ENCODE measurements at regions not wholly inside any gene's neighbourhood (a gene's known extent, or its start where the extent isn't known, plus 50 kb on each side); places are given as distances from the start of the nearest gene placed in this dataset.
"Not testable (repeated sequence)": the region's sequence is repeated elsewhere in the genome, so short reads cannot be mapped to it uniquely, and the experiment has no call there.

DNA sequence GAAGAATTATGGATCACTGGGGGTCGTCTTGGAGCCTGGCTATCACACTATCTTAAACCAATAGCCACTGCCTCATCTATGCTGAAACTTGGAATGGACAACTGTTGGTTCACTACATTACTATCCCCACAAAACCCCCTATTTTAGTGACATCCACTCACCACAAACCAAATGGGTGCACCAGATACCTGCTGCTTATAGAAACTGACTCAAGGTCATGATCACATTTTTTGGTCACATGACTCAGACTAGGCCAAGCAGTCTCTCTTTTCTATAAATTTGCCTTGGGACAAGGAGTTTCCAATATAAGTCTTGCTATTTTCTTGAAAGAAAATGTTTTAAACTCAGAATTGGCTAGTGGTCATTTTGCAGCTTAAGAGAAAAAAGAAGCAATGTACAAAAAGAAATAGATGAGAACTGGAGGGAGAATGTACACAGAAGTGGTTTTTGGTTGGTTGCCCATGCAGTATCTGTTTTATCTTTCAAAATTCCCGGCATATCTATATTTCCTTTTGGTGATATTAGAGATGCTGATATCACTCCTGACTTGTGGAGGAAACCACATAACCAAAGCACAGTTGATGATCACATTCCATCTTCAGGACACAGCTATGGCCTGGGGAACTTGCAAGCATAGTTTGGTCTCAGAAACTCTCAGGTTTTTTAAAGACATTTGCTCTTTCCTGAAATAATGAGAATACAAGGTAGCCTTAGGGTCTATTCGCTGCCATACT is 85.2 kb upstream of the CACNA2D1 start:
- Mint-ChIP-seq H3K36me3 (no peaks in the 10 kb centered on the region), H3K4me1 (no peaks in the 10 kb centered on the region), H3K27ac (no peak overlapping the region), H3K27me3 (no peaks in the 10 kb centered on the region), H3K9me3 (ENCODE audit: low read depth) (peaks cover 2% of the 10 kb centered on the region), H3K4me3 (no peak overlapping the region)
- ATAC-seq (no peak), DNase-seq (no peak)
- CTCF ChIA-PET = no interaction called here

GRCh38 chr7:82527851-82528250 is 84.3 kb upstream of the CACNA2D1 start:
- CTCF ChIA-PET = no interaction called here
- no peak for DNase-seq
- H3K4me3 Mint-ChIP-seq = no peak overlapping the region
- peaks cover 2% of the 10 kb centered on the region for H3K9me3 Mint-ChIP-seq (ENCODE audit: low read depth)
- no peaks in the 10 kb centered on the region for H3K4me1 Mint-ChIP-seq
- no peak overlapping the region for H3K27ac Mint-ChIP-seq
- ATAC-seq = no peak
- no peaks in the 10 kb centered on the region for H3K27me3 Mint-ChIP-seq
- H3K36me3 Mint-ChIP-seq = no peaks in the 10 kb centered on the region

- H3K9me3 Mint-ChIP-seq (ENCODE audit: low read depth) = peaks cover 2% of the 10 kb centered on the region
- H3K27ac Mint-ChIP-seq = no peak overlapping the region
- H3K4me3 Mint-ChIP-seq = no peak overlapping the region
- no peak for DNase-seq
- H3K36me3 Mint-ChIP-seq = no peaks in the 10 kb centered on the region
- ATAC-seq = no peak
- no peaks in the 10 kb centered on the region for H3K27me3 Mint-ChIP-seq
- CTCF ChIA-PET = no interaction called here
- H3K4me1 Mint-ChIP-seq = no peaks in the 10 kb centered on the region
These were observed 78.4 kb upstream of the CACNA2D1 start for GRCh38 chr7:82521906-82522445.

DNA sequence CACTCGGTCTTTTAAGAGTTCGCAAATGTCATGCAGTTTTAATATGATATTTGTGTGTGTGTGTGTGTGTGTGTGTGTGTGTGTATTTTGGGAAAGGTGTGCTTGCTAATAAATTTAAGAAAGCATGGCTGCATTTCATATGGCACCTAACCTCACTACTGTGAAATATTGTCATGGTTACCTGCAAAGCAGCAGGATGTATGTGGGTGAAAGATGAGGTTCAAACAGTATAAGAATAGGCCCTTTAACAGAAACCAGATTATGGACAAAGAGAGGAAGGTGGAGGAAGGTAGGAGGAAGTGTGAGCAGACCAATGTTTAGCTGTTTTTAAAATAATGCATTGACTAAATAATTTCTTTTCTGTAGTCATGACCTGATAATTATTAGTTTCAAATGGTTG is 73.5 kb upstream of the CACNA2D1 start:
- no peak overlapping the region for H3K27ac Mint-ChIP-seq
- H3K4me3 Mint-ChIP-seq = no peak overlapping the region
- CTCF ChIA-PET = no interaction called here
- peaks cover 2% of the 10 kb centered on the region for H3K9me3 Mint-ChIP-seq (ENCODE audit: low read depth)
- no peaks in the 10 kb centered on the region for H3K4me1 Mint-ChIP-seq
- H3K36me3 Mint-ChIP-seq = no peaks in the 10 kb centered on the region
- DNase-seq (no peak), ATAC-seq (no peak)
- no peaks in the 10 kb centered on the region for H3K27me3 Mint-ChIP-seq

DNA sequence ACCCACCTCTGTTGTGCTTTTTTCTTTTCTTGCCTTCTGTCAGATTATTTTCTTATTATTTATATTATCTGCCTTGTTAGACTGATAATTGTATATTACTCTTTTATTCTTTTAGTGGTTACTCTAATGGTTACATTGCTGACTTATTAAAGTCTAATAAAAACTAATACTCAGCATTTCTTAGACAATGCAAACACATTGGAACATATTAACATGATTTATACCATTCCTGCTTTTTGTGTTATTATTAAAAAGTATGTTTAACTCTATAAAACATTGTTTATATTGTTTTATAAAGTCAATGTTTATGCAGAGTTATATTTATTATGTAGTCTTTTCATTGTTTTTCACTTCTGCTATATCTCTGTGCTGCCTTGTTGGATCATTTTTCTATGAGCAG is 68.0 kb upstream of the CACNA2D1 start:
- CTCF ChIA-PET = no interaction called here
- Mint-ChIP-seq H3K27me3 (no peaks in the 10 kb centered on the region), H3K4me1 (no peaks in the 10 kb centered on the region), H3K36me3 (no peaks in the 10 kb centered on the region), H3K4me3 (no peak overlapping the region), H3K9me3 (ENCODE audit: low read depth) (no peaks in the 10 kb centered on the region), H3K27ac (no peak overlapping the region)
- DNase-seq (no peak), ATAC-seq (no peak)

DNA sequence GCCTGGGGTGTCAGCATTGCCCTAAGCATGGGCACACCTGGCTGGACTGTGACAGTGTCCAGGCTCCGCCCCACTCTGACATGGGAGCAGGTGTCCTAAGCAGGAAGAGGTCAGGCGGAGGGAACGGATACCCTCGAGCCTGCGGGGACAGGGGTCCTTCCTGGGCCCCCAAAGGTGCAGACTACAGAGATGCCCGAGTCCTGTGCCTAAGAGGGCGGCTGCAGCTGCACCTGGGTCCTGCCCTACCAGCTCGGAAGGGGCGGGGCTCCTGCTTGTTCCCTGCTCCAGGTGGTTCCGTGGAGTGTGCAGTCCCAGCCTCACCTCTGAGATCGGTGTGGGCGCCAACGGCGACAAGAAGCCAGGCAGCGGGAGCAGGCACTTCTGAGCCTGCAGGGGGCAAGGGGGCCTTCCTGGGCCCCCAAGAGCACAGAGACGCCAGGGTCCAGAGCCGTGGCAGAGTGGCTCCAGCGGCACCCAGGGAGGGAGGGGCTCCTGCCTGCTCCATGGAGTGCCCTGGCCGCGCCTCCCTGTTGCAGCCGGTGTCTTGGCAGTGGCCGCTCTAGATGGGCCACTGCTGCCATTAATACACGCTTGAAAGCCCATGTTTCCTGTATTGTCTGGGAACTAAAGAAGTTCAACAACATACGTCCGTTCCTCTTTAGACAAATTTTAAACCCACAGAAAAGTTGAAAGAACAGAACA is 64.5 kb upstream of the CACNA2D1 start:
- ATAC-seq = no peak

DNA sequence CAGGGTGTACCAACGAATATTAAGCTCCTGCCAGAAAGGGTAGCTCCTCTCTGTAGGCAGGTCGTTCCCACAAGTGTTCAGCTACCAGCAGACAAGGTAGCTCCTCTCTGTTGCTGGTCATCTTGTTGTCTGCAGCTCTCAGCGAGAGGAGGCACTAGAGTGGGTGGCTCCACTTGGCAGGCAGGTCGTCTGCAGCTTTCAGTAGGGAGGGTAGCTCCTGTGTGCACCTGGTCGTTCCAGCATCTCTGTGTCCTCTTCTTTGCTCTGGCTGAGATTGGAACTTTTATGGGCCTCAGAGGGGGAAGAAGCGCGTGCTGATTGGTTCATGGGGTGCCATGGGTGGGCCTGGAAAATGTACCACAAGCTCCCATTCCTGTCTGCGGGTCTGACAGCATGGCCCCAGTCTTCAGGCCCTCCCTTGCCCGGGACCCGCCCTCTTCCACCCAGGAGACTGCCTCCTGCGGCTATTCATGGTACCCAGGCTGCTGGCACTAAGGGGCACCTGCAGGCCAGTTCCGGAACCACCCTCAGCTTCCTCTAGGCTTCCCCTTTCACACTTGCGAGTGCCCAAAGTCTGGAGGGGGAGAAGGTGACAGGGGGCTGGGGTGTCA is 63.9 kb upstream of the CACNA2D1 start:
- Mint-ChIP-seq H3K27ac (no peak overlapping the region), H3K36me3 (no peaks in the 10 kb centered on the region), H3K27me3 (no peaks in the 10 kb centered on the region), H3K4me1 (no peaks in the 10 kb centered on the region), H3K4me3 (no peak overlapping the region), H3K9me3 (ENCODE audit: low read depth) (peaks cover 2% of the 10 kb centered on the region)
- ATAC-seq (no peak), DNase-seq (no peak)
- CTCF ChIA-PET = no interaction called here

More for the DNA sequence above, 64.5 kb upstream of the CACNA2D1 start:
- H3K4me1 Mint-ChIP-seq = no peaks in the 10 kb centered on the region
- DNase-seq = no peak
- H3K27ac Mint-ChIP-seq = no peak overlapping the region
- H3K9me3 Mint-ChIP-seq (ENCODE audit: low read depth) = peaks cover 2% of the 10 kb centered on the region
- H3K36me3 Mint-ChIP-seq = no peaks in the 10 kb centered on the region
- H3K27me3 Mint-ChIP-seq = no peaks in the 10 kb centered on the region
- CTCF ChIA-PET = no interaction called here
- no peak overlapping the region for H3K4me3 Mint-ChIP-seq

- Mint-ChIP-seq H3K27me3 (no peaks in the 10 kb centered on the region), H3K4me1 (no peaks in the 10 kb centered on the region), H3K27ac (no peak overlapping the region), H3K9me3 (ENCODE audit: low read depth) (peaks cover 4% of the 10 kb centered on the region), H3K36me3 (no peaks in the 10 kb centered on the region), H3K4me3 (no peak overlapping the region)
- ATAC-seq = no peak
- CTCF ChIA-PET = no interaction called here
- no peak for DNase-seq
These were observed 63.1 kb upstream of the CACNA2D1 start for GRCh38 chr7:82506702-82507101.

DNA sequence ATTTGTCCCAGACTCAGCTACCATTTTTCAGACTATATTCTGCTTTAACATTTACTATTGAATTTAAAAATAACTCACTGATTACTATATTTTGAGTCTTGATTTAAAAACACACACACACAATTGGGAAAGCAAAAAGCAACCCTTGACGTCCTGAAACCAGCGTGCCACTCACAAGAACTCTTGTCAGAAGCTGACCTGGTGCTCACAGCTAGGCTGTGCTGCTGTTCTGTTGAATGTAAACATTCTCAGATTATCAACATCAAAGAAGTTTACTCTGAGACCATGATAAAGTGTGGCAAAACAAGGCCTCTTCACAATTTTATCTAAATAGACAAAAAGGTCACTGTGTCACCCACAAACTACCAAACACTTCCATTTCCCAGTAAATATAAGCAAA is 62.6 kb upstream of the CACNA2D1 start:
- Mint-ChIP-seq H3K27me3 (no peaks in the 10 kb centered on the region), H3K27ac (no peak overlapping the region), H3K4me1 (no peaks in the 10 kb centered on the region), H3K9me3 (ENCODE audit: low read depth) (peaks cover 7% of the 10 kb centered on the region), H3K36me3 (no peaks in the 10 kb centered on the region), H3K4me3 (no peak overlapping the region)
- no peak for DNase-seq
- no peak for ATAC-seq
- CTCF ChIA-PET = no interaction called here

GRCh38 chr7:82501346-82501745 is 57.8 kb upstream of the CACNA2D1 start:
- DNase-seq (no peak), ATAC-seq (no peak)
- Mint-ChIP-seq H3K27me3 (no peaks in the 10 kb centered on the region), H3K36me3 (no peaks in the 10 kb centered on the region), H3K9me3 (ENCODE audit: low read depth) (peaks cover 9% of the 10 kb centered on the region), H3K4me1 (no peaks in the 10 kb centered on the region), H3K4me3 (no peak overlapping the region), H3K27ac (no peak overlapping the region)
- CTCF ChIA-PET = no interaction called here

- H3K4me3 Mint-ChIP-seq; H3K27me3 Mint-ChIP-seq; CTCF ChIA-PET; H3K36me3 Mint-ChIP-seq; H3K27ac Mint-ChIP-seq; H3K4me1 Mint-ChIP-seq; ATAC-seq; DNase-seq; H3K9me3 Mint-ChIP-seq (ENCODE audit: low read depth): not testable (repeated sequence)
These were observed 56.0 kb upstream of the CACNA2D1 start for GRCh38 chr7:82499546-82499945.

DNA sequence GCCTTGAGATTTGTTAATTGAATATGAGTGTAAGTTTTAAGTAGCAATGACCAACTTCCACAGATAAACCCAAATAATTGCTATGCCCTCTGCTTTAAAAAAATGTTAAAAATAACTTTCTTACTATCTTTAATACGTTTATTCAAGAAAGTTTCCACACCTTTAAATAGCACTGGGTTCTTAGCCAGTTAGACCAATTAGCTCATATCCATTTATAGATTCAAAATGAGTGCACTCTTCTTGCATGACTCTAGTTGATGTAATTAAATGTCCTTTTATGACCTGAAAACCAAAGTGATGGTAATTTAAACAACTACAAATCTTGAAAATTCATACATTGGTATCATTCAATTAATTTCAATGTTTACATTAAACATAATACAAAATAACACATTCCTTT is 50.8 kb upstream of the CACNA2D1 start:
- no peaks in the 10 kb centered on the region for H3K27me3 Mint-ChIP-seq
- H3K4me1 Mint-ChIP-seq = no peaks in the 10 kb centered on the region
- no peak for ATAC-seq
- no peak for DNase-seq
- H3K4me3 Mint-ChIP-seq = no peak overlapping the region
- CTCF ChIA-PET = no interaction called here
- no peaks in the 10 kb centered on the region for H3K36me3 Mint-ChIP-seq
- no peak overlapping the region for H3K27ac Mint-ChIP-seq
- H3K9me3 Mint-ChIP-seq (ENCODE audit: low read depth) = peaks cover 4% of the 10 kb centered on the region

All from activated CD8-positive, alpha-beta memory T cell treated with anti-CD3 and anti-CD28 coated beads, Interleukin-2, amount 10 ng/mL, durations not matched to agents 7 days and 5 days (primary cell).